Transverse colon (tissue), 4 donors: ENCODE measurements at regions not wholly inside any gene's neighbourhood (a gene's known extent, or its start where the extent isn't known, plus 50 kb on each side); places are given as distances from the start of the nearest gene placed in this dataset.

Experiments
- DNase-seq: peaks from one replicate; pipeline ENCODE4 v3.0.0-alpha.2; 2019
- H3K27ac ChIP-seq, 4 donors: fragments of 200-600 bp; sonication (generic); 2 replicates each; pipeline ENCODE4 v1.5.1; 2016 to 2018; ENCODE audit warnings: inconsistent platforms in 4 of 4
- H3K27me3 ChIP-seq: fragments of 200-600 bp; sonication (generic); 2 replicates; pipeline ENCODE4 v1.5.1; 2017; ENCODE audit warnings: inconsistent platforms
- H3K36me3 ChIP-seq, 4 donors: fragments of 200-600 bp; sonication (generic); 2 replicates each; pipeline ENCODE4 v1.5.1; 2017 to 2019; ENCODE audit warnings: inconsistent platforms in 4 of 4
- H3K4me1 ChIP-seq, 4 donors: fragments of 200-600 bp; sonication (generic); 2 replicates each; pipeline ENCODE4 v1.5.1; 2017 to 2020; ENCODE audit warnings: inconsistent platforms in 4 of 4
- H3K4me3 ChIP-seq, 4 donors: fragments of 200-600 bp; sonication (generic); 1 replicate in 1 of 4; 2 replicates in 3 of 4; pipeline versions ENCODE4 v1.5.1 to v1.6.1; 2017 to 2019; ENCODE audit warnings: inconsistent platforms in 4 of 4
- H3K9me3 ChIP-seq, 2 donors: fragments of 200-600 bp; sonication (generic); 2 replicates each; pipeline ENCODE4 v1.5.1; 2017 to 2019; ENCODE audit warnings: inconsistent platforms in 2 of 2
- EP300 ChIP-seq: sonication (generic); formaldehyde crosslinking; IDR thresholded peaks from one replicate; pipeline ENCODE4 v1.6.1; 2017; ENCODE audit warnings: antibody characterized with exemption, low read depth
- POLR2A ChIP-seq: fragments of 450-650 bp; IDR thresholded peaks from one replicate; pipeline ENCODE4 v1.6.1; 2016; ENCODE audit warnings: antibody characterized with exemption, mild to moderate bottlenecking, moderate library complexity
- POLR2AphosphoS5 ChIP-seq, 3 donors: sonication (generic); formaldehyde crosslinking; IDR thresholded peaks; one replicate each; pipeline ENCODE4 v1.6.1; 2016; ENCODE audit warnings: antibody characterized with exemption in 3 of 3
- WGBS, 2 donors: methylation state at CpG; one replicate each; pipeline ENCODE4 v1.1.5; 2018; ENCODE audit warnings: low coverage in 1 of 2; 5-methylcytosine and 5-hydroxymethylcytosine counted together
- in situ Hi-C, 4 donors: fragments of 200-750 bp; cut with MboI; loops; one replicate each; pipeline versions ENCODE4 v1.15.0 to v1.15.1; 2017; ENCODE audit warnings: low sequenced_read_pairs in 3 of 4, low pct_ligation_motif_present in 1 of 4, low pct_unique_long_range_greater_than_20kb in 1 of 4
- intact Hi-C: fragments of 100-400 bp; cut with DNase I; formaldehyde crosslinking; loops from one replicate; pipeline ENCODE4 v1.15.1; 2023; ENCODE audit warnings: low total_unique reads
- TF ChIP-seq, protein P1 (sequence below), 5 experiments: fragments of 200-600 bp in 3 of 5; fragments of 450-650 bp in 2 of 5; sonication (generic) in 3 of 5; IDR thresholded peaks; 1 replicate in 2 of 5; 2 replicates in 3 of 5; pipeline ENCODE4 v1.5.1; 2016 to 2017; ENCODE audit warnings: antibody characterized with exemption in 5 of 5, inconsistent platforms in 3 of 5, mild to moderate bottlenecking in 2 of 5, moderate library complexity in 1 of 5

DNA sequence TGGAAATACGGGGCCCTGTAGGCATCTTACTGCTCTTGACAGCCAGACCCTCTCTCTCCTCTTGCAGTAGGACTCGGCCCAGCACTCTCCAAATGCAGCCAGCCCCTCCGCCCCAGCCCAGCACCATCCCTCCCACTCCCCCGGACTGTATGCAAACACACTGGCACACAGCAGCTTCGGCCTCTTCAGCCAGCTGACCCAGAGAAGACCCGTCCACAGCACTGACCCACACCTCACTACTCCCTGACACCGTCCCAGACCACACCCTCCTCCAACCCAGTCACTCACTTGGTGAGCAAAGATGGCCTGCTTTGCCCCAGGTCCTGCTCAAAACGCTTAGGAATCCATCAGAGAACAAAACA is 164.6 kb downstream of the IGLL1 start:
- Histone ChIP-seq H3K27me3 (no peaks in the 10 kb centered on the region), H3K36me3 (no peaks in the 10 kb centered on the region), H3K4me3 (no peak overlapping the region), H3K27ac (no peak overlapping the region), H3K4me1 (no peaks in the 10 kb centered on the region), H3K9me3 (no peaks in the 10 kb centered on the region)
- no peak for DNase-seq
- WGBS, 2 donors: 66 to 71% methylated on average over 1 to 8 of the region's 8 CpGs
- in situ Hi-C loops: loop anchor here in 1 of 4 donors (25.0 kb wide), 1 partner anchor 172 kb away; the partner anchor contains the start of gene IGLL1
- no peak for TF ChIP-seq EP300
- TF ChIP-seq, protein P1, sequence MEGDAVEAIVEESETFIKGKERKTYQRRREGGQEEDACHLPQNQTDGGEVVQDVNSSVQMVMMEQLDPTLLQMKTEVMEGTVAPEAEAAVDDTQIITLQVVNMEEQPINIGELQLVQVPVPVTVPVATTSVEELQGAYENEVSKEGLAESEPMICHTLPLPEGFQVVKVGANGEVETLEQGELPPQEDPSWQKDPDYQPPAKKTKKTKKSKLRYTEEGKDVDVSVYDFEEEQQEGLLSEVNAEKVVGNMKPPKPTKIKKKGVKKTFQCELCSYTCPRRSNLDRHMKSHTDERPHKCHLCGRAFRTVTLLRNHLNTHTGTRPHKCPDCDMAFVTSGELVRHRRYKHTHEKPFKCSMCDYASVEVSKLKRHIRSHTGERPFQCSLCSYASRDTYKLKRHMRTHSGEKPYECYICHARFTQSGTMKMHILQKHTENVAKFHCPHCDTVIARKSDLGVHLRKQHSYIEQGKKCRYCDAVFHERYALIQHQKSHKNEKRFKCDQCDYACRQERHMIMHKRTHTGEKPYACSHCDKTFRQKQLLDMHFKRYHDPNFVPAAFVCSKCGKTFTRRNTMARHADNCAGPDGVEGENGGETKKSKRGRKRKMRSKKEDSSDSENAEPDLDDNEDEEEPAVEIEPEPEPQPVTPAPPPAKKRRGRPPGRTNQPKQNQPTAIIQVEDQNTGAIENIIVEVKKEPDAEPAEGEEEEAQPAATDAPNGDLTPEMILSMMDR (IDR thresholded peaks at IDR 0.05): no peak
- TF ChIP-seq POLR2AphosphoS5 (IDR thresholded peaks at IDR 0.05): no peak
- no peak for TF ChIP-seq POLR2A
- intact Hi-C loops: no loop called here

DNA sequence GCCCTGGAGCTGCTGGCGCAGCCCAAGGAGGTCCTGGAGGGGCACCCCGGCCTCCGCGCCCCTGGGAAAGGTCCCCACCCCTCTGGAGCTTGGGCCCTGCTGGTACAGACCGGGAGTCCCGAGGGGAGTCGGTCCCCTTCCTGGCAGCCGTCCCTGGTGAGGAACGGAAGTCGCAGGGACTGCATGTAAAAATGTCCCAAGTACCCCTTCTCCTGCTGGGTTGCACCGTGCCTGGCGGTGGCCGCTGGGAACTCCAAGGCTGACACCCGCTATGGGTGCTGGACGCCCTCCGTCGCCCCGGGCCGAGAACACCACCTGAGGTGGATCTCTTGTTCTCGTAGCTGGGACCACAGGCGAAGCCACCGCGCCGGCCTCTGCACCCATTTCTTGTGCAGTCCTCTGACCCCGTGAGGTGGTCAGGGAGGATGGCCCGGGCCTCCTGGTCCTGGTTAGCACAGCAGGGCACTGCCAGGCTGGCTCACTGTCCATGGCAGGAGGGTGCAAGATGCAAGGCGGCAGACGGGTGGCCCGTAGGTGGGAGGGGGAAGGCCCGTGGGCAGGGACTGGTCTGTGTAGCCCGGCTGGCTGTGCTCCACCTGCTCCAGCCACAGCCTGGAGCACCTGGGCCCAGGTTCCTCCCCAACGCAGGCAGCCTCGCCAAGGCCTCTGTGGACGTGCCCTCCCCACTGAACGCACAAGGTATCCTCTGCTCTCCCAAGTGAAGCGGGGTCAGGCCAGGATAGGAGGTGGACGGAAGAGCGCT is 165.2 kb downstream of the IGLL1 start:
- intact Hi-C loops: no loop called here
- Histone ChIP-seq H3K36me3 (no peaks in the 10 kb centered on the region), H3K4me3 (no peak overlapping the region), H3K27me3 (no peaks in the 10 kb centered on the region), H3K9me3 (no peaks in the 10 kb centered on the region), H3K27ac (no peak overlapping the region), H3K4me1 (no peaks in the 10 kb centered on the region)
- TF ChIP-seq, protein P1 (IDR thresholded peaks at IDR 0.05): no peak
- TF ChIP-seq POLR2AphosphoS5 (IDR thresholded peaks at IDR 0.05) (no peak), POLR2A (no peak), EP300 (no peak)
- in situ Hi-C loops: loop anchor here in 1 of 4 donors (25.0 kb wide), 1 partner anchor 172 kb away; the partner anchor contains the start of gene IGLL1
- 90% methylated on average over 30 of the region's 38 CpGs; no CpG with 5 or more reads in 1 of the 2 donors for WGBS, 2 donors
- no peak for DNase-seq

DNA sequence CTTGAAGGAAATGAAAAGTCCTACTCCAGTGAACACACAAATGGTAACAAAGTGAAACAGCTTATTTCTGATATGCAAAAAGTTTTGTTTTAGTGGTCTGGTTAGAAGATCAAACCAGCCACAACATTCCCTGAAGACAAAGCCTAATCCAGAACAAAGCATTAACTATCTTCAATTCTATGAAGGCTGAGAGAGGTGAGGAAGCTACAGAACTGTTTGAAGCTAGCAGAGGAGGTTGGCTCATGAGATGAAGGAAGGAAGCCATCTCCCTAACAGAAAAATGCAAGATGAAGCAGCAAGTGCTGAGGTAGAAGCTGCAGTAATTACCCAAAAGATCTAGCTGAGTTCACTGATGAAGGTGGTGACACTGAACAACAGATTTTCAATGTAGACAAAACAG is 168.4 kb downstream of the IGLL1 start:
- H3K36me3 ChIP-seq: no peaks in the 10 kb centered on the region
- H3K9me3 ChIP-seq: no peaks in the 10 kb centered on the region
- DNase-seq: no peak
- H3K27ac ChIP-seq: no peak overlapping the region
- H3K4me1 ChIP-seq: no peaks in the 10 kb centered on the region
- H3K27me3 ChIP-seq: no peaks in the 10 kb centered on the region
- intact Hi-C loops (no loop called here), in situ Hi-C loops (loop anchor here in 1 of 4 donors (25.0 kb wide), 1 partner anchor 176 kb away; the partner anchor contains the start of gene IGLL1)
- TF ChIP-seq, protein P1 (IDR thresholded peaks at IDR 0.05): no peak
- TF ChIP-seq EP300 (no peak), POLR2AphosphoS5 (IDR thresholded peaks at IDR 0.05) (no peak), POLR2A (no peak)
- H3K4me3 ChIP-seq: no peak overlapping the region

DNA sequence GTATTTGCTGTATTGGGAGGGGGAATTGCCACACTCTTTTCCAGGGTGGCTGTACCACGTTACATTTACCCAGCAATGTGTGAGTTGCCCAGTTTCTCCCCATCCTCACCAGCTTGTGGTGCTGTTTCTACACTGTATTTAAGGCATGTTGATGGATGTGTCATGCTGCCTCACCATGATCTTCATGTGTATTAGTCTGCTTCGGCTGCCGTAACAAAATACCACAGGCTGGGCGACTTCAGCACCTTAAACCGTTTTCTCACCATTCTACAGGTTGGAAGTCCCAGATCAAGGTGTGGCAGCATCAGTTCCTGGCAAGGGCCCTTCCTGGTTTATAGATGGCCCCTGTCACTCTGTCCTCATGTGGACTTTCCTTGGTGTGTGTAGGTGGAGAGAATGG is 169.7 kb downstream of the IGLL1 start:
- Histone ChIP-seq H3K36me3 (no peaks in the 10 kb centered on the region), H3K27ac (no peak overlapping the region), H3K27me3 (no peaks in the 10 kb centered on the region), H3K9me3 (no peaks in the 10 kb centered on the region), H3K4me3 (no peak overlapping the region), H3K4me1 (no peaks in the 10 kb centered on the region)
- in situ Hi-C loops (loop anchor here in 1 of 4 donors (25.0 kb wide), 1 partner anchor 177 kb away; the partner anchor contains the start of gene IGLL1), intact Hi-C loops (no loop called here)
- WGBS, 2 donors: 69 to 95% methylated on average over 3 to 5 of the region's 5 CpGs
- DNase-seq: no peak
- TF ChIP-seq EP300 (no peak), POLR2AphosphoS5 (IDR thresholded peaks at IDR 0.05) (no peak), POLR2A (no peak)
- TF ChIP-seq, protein P1 (IDR thresholded peaks at IDR 0.05): no peak
